NCI-H82 treated with DMSO at 0.1 percent for 48 hours (cell line): ENCODE measurements at regions not wholly inside any gene's neighbourhood (a gene's known extent, or its start where the extent isn't known, plus 50 kb on each side); places are given as distances from the start of the nearest gene placed in this dataset.

Experiments used
- DNase-seq: peaks from one replicate; lab custom pipeline; 2025; ENCODE audit not compliant: unreplicated experiment; lab: John Stamatoyannopoulos, UW

- peak; percentile 53 for DNase-seq
Observed at GRCh38 chr3:177594096-177594495, 396.8 kb upstream of the TBL1XR1 start.

- DNase-seq: no peak
Observed at GRCh38 chr3:177595530-177596188, 398.4 kb upstream of the TBL1XR1 start.

- no peak for DNase-seq
Observed at GRCh38 chr3:177596248-177596815, 399.1 kb upstream of the TBL1XR1 start.

GRCh38 chr3:177596816-177597271 is 399.6 kb upstream of the TBL1XR1 start:
- no peak for DNase-seq

- no peak for DNase-seq
Observed at GRCh38 chr3:177597311-177598096, 400.2 kb upstream of the TBL1XR1 start.

GRCh38 chr3:177598097-177598833 is 401.0 kb upstream of the TBL1XR1 start:
- no peak for DNase-seq

- no peak for DNase-seq
Observed at GRCh38 chr3:177599326-177599725, 402.0 kb upstream of the TBL1XR1 start.

- DNase-seq: no peak
Observed at GRCh38 chr3:177599837-177600236, 402.6 kb upstream of the TBL1XR1 start.

GRCh38 chr3:177600411-177600810 is 403.1 kb upstream of the TBL1XR1 start:
- no peak for DNase-seq

- no peak for DNase-seq
Observed at GRCh38 chr3:177601152-177601551, 403.9 kb upstream of the TBL1XR1 start.

GRCh38 chr3:177602601-177603147 is 405.4 kb upstream of the TBL1XR1 start:
- DNase-seq: no peak

- DNase-seq: no peak
Observed at GRCh38 chr3:177603148-177603603, 405.9 kb upstream of the TBL1XR1 start.

GRCh38 chr3:177604181-177604580 is 406.9 kb upstream of the TBL1XR1 start:
- DNase-seq: no peak

GRCh38 chr3:177606891-177607290 is 409.6 kb upstream of the TBL1XR1 start:
- no peak for DNase-seq

GRCh38 chr3:177607589-177607988 is 410.3 kb upstream of the TBL1XR1 start:
- no peak for DNase-seq

GRCh38 chr3:177608443-177608842 is 411.2 kb upstream of the TBL1XR1 start:
- no peak for DNase-seq

GRCh38 chr3:177609613-177610012 is 412.3 kb upstream of the TBL1XR1 start:
- DNase-seq: no peak

- DNase-seq: no peak
Observed at GRCh38 chr3:177610262-177610661, 413.0 kb upstream of the TBL1XR1 start.

GRCh38 chr3:177610686-177611633 is 413.7 kb upstream of the TBL1XR1 start:
- DNase-seq: no peak
